ENCODE measurements at regions not wholly inside any gene's neighbourhood (a gene's known extent, or its start where the extent isn't known, plus 50 kb on each side); places are given as distances from the start of the nearest gene placed in this dataset.

DNA sequence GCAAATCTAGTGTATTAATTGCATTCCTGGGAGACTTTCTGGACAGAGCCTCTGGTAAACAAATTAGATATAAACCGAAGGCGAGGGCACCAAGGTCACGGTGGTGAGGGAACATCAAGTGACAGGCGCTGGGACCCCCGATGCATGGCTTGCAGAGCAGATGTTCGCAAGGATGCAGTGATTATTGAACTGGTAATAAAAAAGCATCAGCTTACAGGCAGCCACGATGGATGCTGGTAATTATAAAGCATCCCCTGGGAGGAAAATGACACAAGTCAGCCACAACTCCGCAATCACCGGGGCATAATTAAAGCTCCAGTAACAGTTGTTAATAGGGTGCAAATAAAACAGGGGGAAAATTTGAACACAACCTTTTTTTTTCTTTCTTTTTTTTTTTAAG is 231.1 kb upstream of the DPH6 start:
- Histone ChIP-seq H3K4me1 (no peaks in the 10 kb centered on the region), H3K9me3 (no peaks in the 10 kb centered on the region), H3K4me3 (no peak overlapping the region), H3K4me2 (no peak overlapping the region), H3K27ac (no peak overlapping the region)
- FAIRE-seq = no peak
- TF ChIP-seq MAZ (IDR thresholded peaks at IDR 0.05; ENCODE audit: borderline replicate concordance, low read depth, low read length) (no peak), HDAC2 (IDR thresholded peaks at IDR 0.05) (no peak), GATA3 (IDR thresholded peaks at IDR 0.05; ENCODE audit: borderline replicate concordance) (no peak), NFE2L2 (conservative IDR thresholded peaks at IDR 0.05; ENCODE audit: low read length) (no peak), USF2 (IDR thresholded peaks at IDR 0.05) (no peak), HOXA7 (CRISPR knock-in tag; IDR thresholded peaks at IDR 0.05) (no peak), ZC3H11A (IDR thresholded peaks at IDR 0.05) (no peak), ZNF302 (CRISPR knock-in tag; IDR thresholded peaks at IDR 0.05) (no peak), NPAS2 (CRISPR knock-in tag; IDR thresholded peaks at IDR 0.05; ENCODE audit: borderline replicate concordance) (no peak)
- TF ChIP-seq, protein P1, sequence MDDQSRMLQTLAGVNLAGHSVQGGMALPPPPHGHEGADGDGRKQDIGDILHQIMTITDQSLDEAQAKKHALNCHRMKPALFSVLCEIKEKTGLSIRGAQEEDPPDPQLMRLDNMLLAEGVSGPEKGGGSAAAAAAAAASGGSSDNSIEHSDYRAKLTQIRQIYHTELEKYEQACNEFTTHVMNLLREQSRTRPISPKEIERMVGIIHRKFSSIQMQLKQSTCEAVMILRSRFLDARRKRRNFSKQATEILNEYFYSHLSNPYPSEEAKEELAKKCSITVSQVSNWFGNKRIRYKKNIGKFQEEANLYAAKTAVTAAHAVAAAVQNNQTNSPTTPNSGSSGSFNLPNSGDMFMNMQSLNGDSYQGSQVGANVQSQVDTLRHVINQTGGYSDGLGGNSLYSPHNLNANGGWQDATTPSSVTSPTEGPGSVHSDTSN (IDR thresholded peaks at IDR 0.05) = no peak
- ATAC-seq = no peak
- 86% methylated on average over 9 of the region's 9 CpGs for WGBS (ENCODE audit: missing lambda C conversion rate)
- ChIA-PET CTCF (no interaction called here), POLR2A (no interaction called here)
- DNase-seq (ENCODE audit: low read depth in 1 of 2, low spot score in 1 of 2) = no peak

- ChIA-PET POLR2A (no interaction called here), CTCF (no interaction called here)
- TF ChIP-seq JUNB (IDR thresholded peaks at IDR 0.05) (no peak), BHLHE40 (IDR thresholded peaks at IDR 0.05; ENCODE audit: low read depth, low read length) (no peak), HOXB13 (CRISPR knock-in tag; IDR thresholded peaks at IDR 0.05; ENCODE audit: low read depth) (no peak), RARB (CRISPR knock-in tag; IDR thresholded peaks at IDR 0.05) (no peak), RAD21 (conservative IDR thresholded peaks at IDR 0.05 in 1 of 2, IDR thresholded peaks at IDR 0.05 in 1 of 2) (no peak), FOXS1 (CRISPR knock-in tag; IDR thresholded peaks at IDR 0.05) (no peak), CHD4 (IDR thresholded peaks at IDR 0.05; ENCODE audit: borderline replicate concordance) (no peak), CHD2 (IDR thresholded peaks at IDR 0.05; ENCODE audit: low read length, partially characterized antibody) (no peak), SREBF2 (IDR thresholded peaks at IDR 0.05) (no peak), NR3C1 (IDR thresholded peaks at IDR 0.05) (no peak), HOXB5 (CRISPR knock-in tag; IDR thresholded peaks at IDR 0.05) (no peak), FOSB (CRISPR knock-in tag; IDR thresholded peaks at IDR 0.05) (no peak)
- TF ChIP-seq, protein P1 (IDR thresholded peaks at IDR 0.05) = no peak
- TF ChIP-seq, protein P2, sequence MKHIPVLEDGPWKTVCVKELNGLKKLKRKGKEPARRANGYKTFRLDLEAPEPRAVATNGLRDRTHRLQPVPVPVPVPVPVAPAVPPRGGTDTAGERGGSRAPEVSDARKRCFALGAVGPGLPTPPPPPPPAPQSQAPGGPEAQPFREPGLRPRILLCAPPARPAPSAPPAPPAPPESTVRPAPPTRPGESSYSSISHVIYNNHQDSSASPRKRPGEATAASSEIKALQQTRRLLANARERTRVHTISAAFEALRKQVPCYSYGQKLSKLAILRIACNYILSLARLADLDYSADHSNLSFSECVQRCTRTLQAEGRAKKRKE (CRISPR knock-in tag; IDR thresholded peaks at IDR 0.05; ENCODE audit: low read depth) = no peak
- no peak overlapping the region for H3K4me3 ChIP-seq
- H3K4me1 ChIP-seq = no peaks in the 10 kb centered on the region
- H3K9me3 ChIP-seq = no peaks in the 10 kb centered on the region
- no peak overlapping the region for H3K27ac ChIP-seq
- FAIRE-seq = no peak
- ATAC-seq = no peak
- H3K4me2 ChIP-seq = no peak overlapping the region
- DNase-seq (ENCODE audit: low read depth in 1 of 2, low spot score in 1 of 2) = no peak
Measured at GRCh38 chr15:35783203-35783602, 237.2 kb upstream of the DPH6 start.

DNA sequence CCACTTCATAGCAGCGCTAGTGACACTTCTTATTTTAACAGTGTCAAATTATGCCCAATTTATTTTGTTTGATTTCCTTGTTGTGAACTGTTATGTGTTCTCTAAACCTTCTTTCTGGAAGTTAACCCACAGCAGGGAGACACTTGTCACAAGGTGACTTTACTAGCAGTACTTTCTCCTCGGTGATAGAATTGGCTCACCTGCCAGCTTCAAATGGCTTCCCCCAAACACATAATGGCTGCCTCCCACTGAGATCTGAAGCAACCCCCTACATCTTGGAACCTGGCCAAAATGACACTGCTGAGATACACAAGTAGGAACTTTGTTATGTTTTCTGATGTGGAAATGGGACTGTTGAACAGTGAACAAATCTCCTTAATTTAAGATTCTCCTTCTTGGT is 238.8 kb upstream of the DPH6 start:
- no peak overlapping the region for H3K27ac ChIP-seq
- no peaks in the 10 kb centered on the region for H3K9me3 ChIP-seq
- H3K4me1 ChIP-seq = no peaks in the 10 kb centered on the region
- ChIA-PET POLR2A (no interaction called here), CTCF (no interaction called here)
- 59% methylated on average over 2 of the region's 2 CpGs for WGBS (ENCODE audit: missing lambda C conversion rate)
- peak in 1 of 2 experiments; percentile 1 for DNase-seq (ENCODE audit: low read depth in 1 of 2, low spot score in 1 of 2)
- FAIRE-seq = no peak
- no peak overlapping the region for H3K4me2 ChIP-seq
- H3K4me3 ChIP-seq = no peak overlapping the region
- ATAC-seq = no peak
- TF ChIP-seq NPAS2 (CRISPR knock-in tag; IDR thresholded peaks at IDR 0.05; ENCODE audit: borderline replicate concordance) (no peak), ZSCAN20 (CRISPR knock-in tag; IDR thresholded peaks at IDR 0.05) (no peak), ZFP36 (IDR thresholded peaks at IDR 0.05; ENCODE audit: borderline replicate concordance, partially characterized antibody) (no peak), E2F6 (IDR thresholded peaks at IDR 0.05; ENCODE audit: borderline replicate concordance, low read depth) (no peak), CBX8 (IDR thresholded peaks at IDR 0.05) (no peak), HEYL (CRISPR knock-in tag; IDR thresholded peaks at IDR 0.05) (no peak), PHF8 (IDR thresholded peaks at IDR 0.05; ENCODE audit: borderline replicate concordance, low read depth) (no peak), CHD2 (IDR thresholded peaks at IDR 0.05; ENCODE audit: low read length, partially characterized antibody) (no peak), FOSL2 (IDR thresholded peaks at IDR 0.05) (no peak), FOSL2 (CRISPR knock-in tag; IDR thresholded peaks at IDR 0.05) (no peak)
- TF ChIP-seq, protein P3, sequence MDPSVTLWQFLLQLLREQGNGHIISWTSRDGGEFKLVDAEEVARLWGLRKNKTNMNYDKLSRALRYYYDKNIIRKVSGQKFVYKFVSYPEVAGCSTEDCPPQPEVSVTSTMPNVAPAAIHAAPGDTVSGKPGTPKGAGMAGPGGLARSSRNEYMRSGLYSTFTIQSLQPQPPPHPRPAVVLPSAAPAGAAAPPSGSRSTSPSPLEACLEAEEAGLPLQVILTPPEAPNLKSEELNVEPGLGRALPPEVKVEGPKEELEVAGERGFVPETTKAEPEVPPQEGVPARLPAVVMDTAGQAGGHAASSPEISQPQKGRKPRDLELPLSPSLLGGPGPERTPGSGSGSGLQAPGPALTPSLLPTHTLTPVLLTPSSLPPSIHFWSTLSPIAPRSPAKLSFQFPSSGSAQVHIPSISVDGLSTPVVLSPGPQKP (IDR thresholded peaks at IDR 0.05; ENCODE audit: low read depth, low read length) = no peak
- TF ChIP-seq, protein P2 (CRISPR knock-in tag; IDR thresholded peaks at IDR 0.05; ENCODE audit: low read depth) = no peak
